IPS-18c (cell line): ENCODE measurements at regions not wholly inside any gene's neighbourhood (a gene's known extent, or its start where the extent isn't known, plus 50 kb on each side); places are given as distances from the start of the nearest gene placed in this dataset.
"Not testable (repeated sequence)": the region's sequence is repeated elsewhere in the genome, so short reads cannot be mapped to it uniquely, and the experiment has no call there.

Source experiments
- H3K4me3 ChIP-seq: 2 replicates; pipeline ENCODE4 v1.7.0; 2013; ENCODE audit warnings: low read depth, mild to moderate bottlenecking, low read length, moderate library complexity; ENCODE audit not compliant: insufficient read depth
- H3K9me3 ChIP-seq: one replicate; pipeline ENCODE4 v1.6.1; 2013; ENCODE audit warnings: mild to moderate bottlenecking, low read length, moderate library complexity; ENCODE audit not compliant: control insufficient read depth, insufficient read depth

GRCh38 chr7:83837683-83838082, 188.7 kb upstream of the SEMA3E start:
- H3K9me3 ChIP-seq, result no peaks in the 10 kb centered on the region
- no peak overlapping the region for H3K4me3 ChIP-seq

- Histone ChIP-seq H3K4me3 (no peak overlapping the region), H3K9me3 (no peaks in the 10 kb centered on the region)
Measured at GRCh38 chr7:83836028-83836427, 187.1 kb upstream of the SEMA3E start.

GRCh38 chr7:83835424-83835823, 186.5 kb upstream of the SEMA3E start:
- H3K4me3 ChIP-seq, result no peak overlapping the region
- no peaks in the 10 kb centered on the region for H3K9me3 ChIP-seq

DNA sequence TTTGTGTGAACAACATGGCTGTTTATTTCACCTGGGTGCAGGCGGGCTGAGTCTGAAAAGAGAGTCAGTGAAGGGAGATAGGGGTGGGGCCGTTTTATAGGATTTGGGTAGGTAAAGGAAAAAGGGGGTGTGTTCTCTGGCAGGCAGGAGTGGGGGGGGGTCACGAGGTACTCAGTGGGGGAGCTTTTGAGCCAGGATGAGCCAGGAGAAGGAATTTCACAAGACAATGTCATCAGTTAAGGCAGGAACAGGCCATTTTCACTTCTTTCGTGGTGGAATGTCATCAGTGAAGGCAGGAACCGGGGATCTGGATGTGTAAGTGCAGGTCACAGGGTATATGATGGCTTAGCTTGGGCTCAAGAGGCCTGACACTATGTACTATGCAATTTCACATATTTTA, 184.8 kb upstream of the SEMA3E start:
- H3K9me3 ChIP-seq, H3K4me3 ChIP-seq: not testable (repeated sequence)

DNA sequence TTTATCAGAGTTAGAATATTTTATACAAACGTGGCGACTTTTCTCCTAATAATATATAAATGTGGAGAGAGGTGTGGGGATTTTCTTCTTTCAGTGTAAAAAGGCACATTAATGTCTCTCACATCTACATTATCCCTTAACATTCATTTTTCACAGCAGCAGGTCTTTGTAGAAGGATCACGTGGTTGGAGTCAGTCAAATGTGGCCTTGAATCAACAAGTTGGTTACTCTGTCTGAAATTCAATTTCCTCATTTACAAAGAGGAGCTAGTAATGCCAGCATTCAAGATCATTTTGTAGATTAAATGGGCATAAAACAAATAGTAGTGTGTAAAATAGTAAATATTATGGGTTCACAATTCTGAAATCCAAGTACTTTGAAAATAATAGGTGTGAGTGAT, 183.1 kb upstream of the SEMA3E start:
- H3K4me3 ChIP-seq, result no peak overlapping the region
- H3K9me3 ChIP-seq, result no peaks in the 10 kb centered on the region

DNA sequence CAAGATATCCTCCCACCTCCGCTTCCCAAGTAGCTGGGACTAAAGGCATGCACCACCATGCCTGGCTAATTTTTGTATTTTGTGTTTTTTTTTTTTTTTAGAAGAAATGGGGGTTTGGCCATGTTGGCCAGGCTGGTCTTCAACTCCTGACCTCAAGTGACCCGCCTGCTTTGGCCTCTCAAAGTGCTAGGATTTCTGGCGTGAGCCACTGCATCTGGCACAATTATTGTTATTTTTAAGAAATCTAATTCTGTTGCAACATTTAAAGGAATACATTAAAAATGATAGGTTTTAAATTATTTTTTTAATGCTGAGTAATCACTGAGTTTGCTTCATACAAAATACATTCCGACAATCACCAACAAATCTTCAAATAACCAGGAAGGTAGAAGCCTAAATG, 178.1 kb upstream of the SEMA3E start:
- H3K9me3 ChIP-seq, result no peaks in the 10 kb centered on the region
- H3K4me3 ChIP-seq, result no peak overlapping the region

DNA sequence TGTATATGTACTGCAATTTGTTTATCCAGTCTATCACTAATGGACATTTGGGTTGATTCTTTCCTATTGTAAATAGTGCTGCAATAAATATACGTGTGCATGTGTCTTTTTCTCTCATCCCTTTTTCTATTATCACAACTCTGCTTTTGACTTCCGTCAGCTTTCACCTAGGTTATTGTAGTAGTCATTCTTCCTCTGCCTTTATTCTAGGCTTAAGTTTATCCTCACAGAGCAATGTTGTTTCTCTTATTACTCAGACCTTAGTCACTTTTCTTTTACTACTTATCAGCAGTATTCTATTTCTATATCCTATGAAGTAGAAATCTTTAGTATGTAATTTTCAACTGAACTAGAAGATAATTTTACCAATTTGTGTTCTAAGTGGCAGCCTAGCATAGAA, 175.3 kb upstream of the SEMA3E start:
- no peaks in the 10 kb centered on the region for H3K9me3 ChIP-seq
- no peak overlapping the region for H3K4me3 ChIP-seq

DNA sequence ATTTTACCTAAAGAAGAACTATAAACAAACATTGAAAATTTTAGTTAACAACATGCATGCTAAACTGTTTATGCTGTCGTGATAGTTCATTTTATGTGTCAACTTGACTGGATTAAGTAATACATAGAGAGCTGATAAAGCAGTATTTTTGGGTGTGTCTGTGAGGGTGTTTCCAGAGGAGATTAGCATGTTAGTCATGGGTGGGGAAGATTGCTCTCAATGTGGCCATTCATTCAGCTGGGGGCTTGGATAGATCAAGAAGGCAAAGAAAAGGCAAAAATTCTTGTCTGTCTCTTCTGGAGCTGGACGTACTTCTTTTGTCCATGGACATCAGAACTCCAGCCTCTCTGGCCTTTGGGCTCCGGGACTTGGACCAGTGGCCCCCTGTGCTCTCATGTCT, 172.9 kb upstream of the SEMA3E start:
- H3K4me3 ChIP-seq, result no peak overlapping the region
- no peaks in the 10 kb centered on the region for H3K9me3 ChIP-seq

DNA sequence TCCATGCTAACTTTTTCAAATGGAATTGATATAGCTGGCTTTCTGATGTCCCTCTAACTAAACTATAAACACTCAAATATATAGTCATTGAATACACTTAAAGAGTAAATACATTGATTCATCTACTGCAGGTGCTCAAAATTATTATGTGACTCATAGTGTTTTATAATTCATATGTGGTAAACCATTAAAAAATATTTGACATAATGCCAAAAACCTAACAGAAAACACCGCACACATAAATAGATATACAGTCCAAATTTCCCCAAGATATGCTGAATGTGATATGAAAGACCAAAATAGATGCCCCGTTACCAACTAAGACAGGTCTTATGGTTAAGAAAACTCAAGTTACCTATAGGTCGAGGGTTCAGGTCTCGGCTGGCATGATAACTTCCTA, 171.7 kb upstream of the SEMA3E start:
- no peak overlapping the region for H3K4me3 ChIP-seq

GRCh38 chr7:83819911-83820310, 171.0 kb upstream of the SEMA3E start:
- Histone ChIP-seq H3K4me3 (no peak overlapping the region), H3K9me3 (no peaks in the 10 kb centered on the region)

More for the DNA sequence above, 171.7 kb upstream of the SEMA3E start:
- H3K9me3 ChIP-seq, result no peaks in the 10 kb centered on the region

DNA sequence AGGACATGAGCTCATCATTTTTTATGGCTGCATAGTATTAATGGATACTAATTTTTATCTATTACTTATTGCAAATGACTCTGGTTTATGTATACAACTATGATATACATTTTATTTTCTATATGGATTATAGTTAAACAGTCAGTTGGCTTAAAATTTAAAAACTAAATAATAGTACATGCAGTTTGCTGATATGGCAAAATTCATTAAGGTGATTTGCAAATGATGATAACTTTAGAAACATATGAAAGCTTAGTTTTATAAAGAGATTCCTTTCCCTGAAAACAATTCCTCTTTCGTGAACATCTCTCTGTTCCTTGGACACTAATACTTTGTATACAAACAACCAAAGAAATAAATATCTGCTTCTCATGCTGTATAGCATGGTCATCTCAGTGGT, 165.5 kb upstream of the SEMA3E start:
- H3K4me3 ChIP-seq, result no peak overlapping the region
- no peaks in the 10 kb centered on the region for H3K9me3 ChIP-seq

GRCh38 chr7:83812563-83812962, 163.6 kb upstream of the SEMA3E start:
- H3K9me3 ChIP-seq, H3K4me3 ChIP-seq: not testable (repeated sequence)

- Histone ChIP-seq H3K4me3 (no peak overlapping the region), H3K9me3 (no peaks in the 10 kb centered on the region)
Measured at GRCh38 chr7:83808982-83809381, 160.0 kb upstream of the SEMA3E start.

DNA sequence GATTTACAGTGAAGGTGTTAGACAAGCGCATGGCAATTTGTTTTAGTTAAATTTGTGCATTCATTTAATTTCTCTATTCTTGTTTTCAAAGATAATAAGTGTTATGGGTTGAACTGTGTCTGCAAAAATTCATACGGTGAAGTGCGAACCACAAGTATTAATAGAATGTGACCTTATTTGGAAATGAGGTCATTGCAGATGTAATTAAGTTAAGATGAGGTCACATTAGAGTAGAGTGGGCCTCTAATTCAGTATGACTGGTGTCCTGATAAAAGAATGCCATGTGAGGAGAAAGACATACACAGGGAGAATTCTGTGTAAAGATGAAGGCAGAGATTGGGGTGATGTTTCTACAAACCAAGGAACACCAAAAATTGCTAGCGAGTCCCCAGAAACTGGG, 158.8 kb upstream of the SEMA3E start:
- no peak overlapping the region for H3K4me3 ChIP-seq
- no peaks in the 10 kb centered on the region for H3K9me3 ChIP-seq

- no peak overlapping the region for H3K4me3 ChIP-seq
Measured at GRCh38 chr7:83806538-83806937, 157.6 kb upstream of the SEMA3E start.

DNA sequence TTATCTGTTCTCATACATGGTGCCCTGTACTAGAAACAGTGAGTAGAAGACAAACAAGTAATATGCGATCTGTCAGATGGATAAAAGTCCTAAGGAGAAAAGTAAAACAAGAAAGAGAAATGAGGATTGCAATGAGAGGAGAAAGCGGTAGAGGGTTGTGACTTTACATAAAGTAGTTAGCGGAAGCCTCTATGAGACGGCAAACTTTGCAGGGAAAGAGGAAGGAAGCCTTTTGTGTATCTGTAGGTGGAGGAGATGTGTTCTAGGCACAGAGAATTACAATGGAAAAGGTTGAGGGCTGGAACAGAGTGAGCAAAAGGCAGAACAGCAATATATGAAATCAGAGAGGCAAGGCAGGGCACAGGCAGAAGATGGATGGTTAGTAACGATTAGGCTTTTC, 150.4 kb upstream of the SEMA3E start:
- no peaks in the 10 kb centered on the region for H3K9me3 ChIP-seq
- H3K4me3 ChIP-seq, result no peak overlapping the region

More at GRCh38 chr7:83806538-83806937, 157.6 kb upstream of the SEMA3E start:
- no peaks in the 10 kb centered on the region for H3K9me3 ChIP-seq

DNA sequence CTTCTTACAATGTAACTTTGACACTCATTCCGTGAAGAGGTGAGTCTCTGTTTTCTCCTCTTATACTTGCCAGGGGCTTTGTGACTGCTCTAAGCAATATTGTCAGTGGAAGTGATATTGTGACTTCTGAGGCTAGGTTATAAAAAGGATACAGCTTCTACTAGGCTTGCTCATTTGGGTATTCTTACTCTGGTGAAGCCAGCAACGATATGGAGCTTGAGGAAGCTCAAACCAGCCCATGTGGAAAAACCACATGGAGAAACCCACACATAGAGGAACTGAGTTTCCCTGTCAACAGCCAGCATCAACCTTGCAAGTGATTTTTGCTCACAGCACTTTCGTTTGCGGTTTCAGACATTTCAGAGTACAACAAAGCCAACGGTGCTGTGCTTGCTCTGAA, 149.6 kb upstream of the SEMA3E start:
- Histone ChIP-seq H3K9me3 (no peaks in the 10 kb centered on the region), H3K4me3 (no peak overlapping the region)

GRCh38 chr7:83796760-83797159, 147.8 kb upstream of the SEMA3E start:
- H3K4me3 ChIP-seq, result no peak overlapping the region
- H3K9me3 ChIP-seq, result no peaks in the 10 kb centered on the region

DNA sequence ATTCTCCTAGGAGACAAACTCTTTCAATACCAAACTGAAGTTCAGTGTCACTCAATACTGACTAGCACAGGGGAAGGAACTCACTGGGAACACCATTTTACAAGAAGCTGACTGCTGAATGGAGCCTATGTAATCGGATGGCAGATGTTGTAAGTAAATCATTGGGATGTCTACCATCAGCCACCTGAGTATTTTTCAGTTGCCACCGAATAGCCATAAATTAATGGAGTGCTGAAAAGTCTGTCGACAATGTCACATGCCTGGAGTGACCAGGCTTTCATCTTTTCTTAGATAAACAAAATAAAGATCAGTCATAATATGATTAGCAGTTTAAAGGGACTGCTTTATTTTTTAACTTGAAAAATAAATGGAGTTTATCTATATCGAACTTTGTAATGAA, 145.9 kb upstream of the SEMA3E start:
- Histone ChIP-seq H3K4me3 (no peak overlapping the region), H3K9me3 (no peaks in the 10 kb centered on the region)

DNA sequence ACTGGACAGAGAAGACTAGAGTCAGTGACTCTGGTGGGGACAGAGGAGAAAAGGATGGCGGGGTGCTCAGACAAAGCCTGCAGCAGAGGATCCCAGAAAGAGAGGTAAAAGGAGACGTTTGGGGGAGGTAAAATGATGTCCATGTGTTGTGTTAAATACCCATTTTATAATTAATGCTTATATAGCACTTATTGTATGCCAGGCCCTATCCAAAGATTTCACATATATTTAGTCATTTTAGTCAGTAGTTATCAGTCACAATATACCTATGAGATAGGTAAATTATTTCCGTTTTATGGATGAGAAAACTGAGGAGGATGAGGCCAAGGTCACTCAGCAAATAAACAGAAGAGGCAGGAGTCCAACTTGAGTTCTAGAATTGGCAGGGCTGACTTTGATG, 144.6 kb upstream of the SEMA3E start:
- Histone ChIP-seq H3K4me3 (no peak overlapping the region), H3K9me3 (no peaks in the 10 kb centered on the region)
